Endothelial cell of umbilical vein (primary cell): ENCODE measurements at regions not wholly inside any gene's neighbourhood (a gene's known extent, or its start where the extent isn't known, plus 50 kb on each side); places are given as distances from the start of the nearest gene placed in this dataset.

Experiments
- BruUV-seq: library from RNA; stranded (reverse); fragments of 400-500 nt; replicated peaks from 2 replicates; lab custom pipeline; 2021; lab: Mats Ljungman, UMichigan
- CTCF ChIA-PET: fragments of 300-600, 350-600 bp; sonication (Branson Sonifier 250); formaldehyde crosslinking; loops from one replicate; lab custom pipeline; 2021; ENCODE audit warnings: antibody characterized with exemption, inconsistent platforms; lab: Charles Lee
- POLR2A ChIA-PET: fragments of 300-600, 350-600 bp; sonication (Branson Sonifier 250); formaldehyde crosslinking; loops from one replicate; lab custom pipeline; 2021; ENCODE audit warnings: antibody characterized with exemption, inconsistent platforms; lab: Charles Lee
- DNase-seq: peaks from one replicate; pipeline ENCODE4 v3.0.0-alpha.2; 2011; ENCODE audit warnings: low read depth, low spot score
- FAIRE-seq: peaks from 2 replicates; lab custom pipeline; 2011; peaks lifted over from hg19 to GRCh38; lab: Jason Lieb, UNC
- H2AFZ ChIP-seq: 2 replicates; pipeline ENCODE4 v1.6.0; 2012; ENCODE audit warnings: low read depth, low read length, control low read depth, inconsistent platforms
- H3K27ac ChIP-seq: 2 replicates; pipeline ENCODE4 v1.5.1; 2011; ENCODE audit warnings: low read depth, mild to moderate bottlenecking, control low read depth, low read length, moderate library complexity; ENCODE audit not compliant: insufficient read depth
- H3K27me3 ChIP-seq, 2 experiments: 2 replicates each; pipeline versions ENCODE4 v1.6.0 to v1.6.1; 2011; ENCODE audit warnings: low read length in 2 of 2, mixed read lengths in 1 of 2; ENCODE audit not compliant: control insufficient read depth in 2 of 2, insufficient read depth in 2 of 2
- H3K36me3 ChIP-seq, 2 experiments: 2 replicates in 1 of 2; 3 replicates in 1 of 2; pipeline ENCODE4 v1.5.1; 2011; ENCODE audit warnings: low read length in 2 of 2, mild to moderate bottlenecking in 1 of 2, moderate library complexity in 1 of 2; ENCODE audit not compliant: control insufficient read depth in 2 of 2, insufficient read depth in 2 of 2; ENCODE audit errors: extremely low read depth in 1 of 2
- H3K4me1 ChIP-seq: 3 replicates; pipeline ENCODE4 v1.5.1; 2011; ENCODE audit warnings: mild to moderate bottlenecking, low read length; ENCODE audit not compliant: control insufficient read depth, insufficient read depth; ENCODE audit errors: extremely low read depth
- H3K4me2 ChIP-seq: 2 replicates; pipeline ENCODE4 v1.6.1; 2011; ENCODE audit warnings: low read length, control low read depth, mixed read lengths; ENCODE audit not compliant: insufficient read depth
- H3K4me3 ChIP-seq, 3 experiments: fragments of 200-600 bp in 1 of 3; sonication (generic), shearing (Covaris generic) in 1 of 3; replicated peaks in 1 of 3; 2 replicates each; pipeline ENCODE4 v1.5.1; 2011 to 2016; ENCODE audit warnings: control low read depth in 3 of 3, low read length in 3 of 3, mild to moderate bottlenecking in 2 of 3, inconsistent platforms in 1 of 3, low read depth in 1 of 3, moderate library complexity in 1 of 3; ENCODE audit not compliant: insufficient read depth in 1 of 3
- H3K79me2 ChIP-seq: 2 replicates; pipeline ENCODE4 v1.6.0; 2012; ENCODE audit warnings: low read length, inconsistent platforms; ENCODE audit not compliant: control insufficient read depth, insufficient read depth
- H3K9ac ChIP-seq: replicated peaks from 2 replicates; pipeline ENCODE3; 2011; ENCODE audit warnings: low read length, control low read depth; ENCODE audit not compliant: insufficient read depth; ENCODE audit errors: extremely low read depth
- H3K9me1 ChIP-seq: replicated peaks from 3 replicates; pipeline ENCODE4 v1.6.0; 2011; ENCODE audit warnings: mild to moderate bottlenecking, low read length; ENCODE audit not compliant: control insufficient read depth, insufficient read depth; ENCODE audit errors: extremely low read depth
- H3K9me3 ChIP-seq: replicated peaks from 2 replicates; pipeline ENCODE4 v1.5.1; 2012; ENCODE audit warnings: low read length, inconsistent platforms; ENCODE audit not compliant: control insufficient read depth, insufficient read depth
- H4K20me1 ChIP-seq: replicated peaks from 2 replicates; pipeline ENCODE3; 2011; ENCODE audit warnings: mild to moderate bottlenecking, low read length; ENCODE audit not compliant: control insufficient read depth, insufficient read depth; ENCODE audit errors: extremely low read depth
- CTCF ChIP-seq, 2 donors: IDR thresholded peaks; 1 replicate in 1 of 2; 2 replicates in 1 of 2; pipeline ENCODE4 v1.5.1; 2011; ENCODE audit warnings: low read length in 2 of 2, mild to moderate bottlenecking in 2 of 2, moderate library complexity in 2 of 2, control low read depth in 1 of 2, inconsistent platforms in 1 of 2, low read depth in 1 of 2; ENCODE audit not compliant: insufficient read depth in 1 of 2; ENCODE audit errors: extremely low read depth in 1 of 2
- EZH2 ChIP-seq: IDR thresholded peaks from 2 replicates; pipeline ENCODE4 v1.6.1; 2012; ENCODE audit warnings: borderline replicate concordance, low read depth, mild to moderate bottlenecking, moderate library complexity, low read length, inconsistent platforms; ENCODE audit not compliant: severe bottlenecking
- FOS ChIP-seq: IDR thresholded peaks from 2 replicates; pipeline ENCODE4 v1.6.1; 2011; ENCODE audit warnings: mild to moderate bottlenecking, low read length, moderate library complexity, borderline replicate concordance; ENCODE audit not compliant: insufficient read depth
- GATA2 ChIP-seq: IDR thresholded peaks from 2 replicates; pipeline ENCODE4 v1.7.0; 2011; ENCODE audit warnings: low read depth, mild to moderate bottlenecking, moderate library complexity, mixed read lengths, low read length; ENCODE audit not compliant: insufficient read length, insufficient read depth
- JUN ChIP-seq: IDR thresholded peaks from 2 replicates; pipeline ENCODE4 v1.6.1; 2011; ENCODE audit warnings: borderline replicate concordance, low read depth; ENCODE audit not compliant: insufficient read length, insufficient read depth
- MAX ChIP-seq: IDR thresholded peaks from 2 replicates; pipeline ENCODE4 v1.6.1; 2011; ENCODE audit not compliant: insufficient read depth, insufficient read length
- MYC ChIP-seq: IDR thresholded peaks from one replicate; pipeline ENCODE4 v1.6.1; 2011; ENCODE audit warnings: mild to moderate bottlenecking, low read depth, low read length
- POLR2A ChIP-seq: IDR thresholded peaks from 2 replicates; pipeline ENCODE4 v1.6.1; 2012; ENCODE audit warnings: low read depth, mild to moderate bottlenecking, control low read depth, low read length
- POLR2AphosphoS5 ChIP-seq: IDR thresholded peaks from 2 replicates; pipeline ENCODE4 v1.6.1; 2012; ENCODE audit warnings: low read depth, mild to moderate bottlenecking, control low read depth, low read length, moderate library complexity; ENCODE audit not compliant: insufficient read depth
- dilution Hi-C: fragments of 300-500 bp; cut with MboI; formaldehyde crosslinking; loops from one replicate; pipeline ENCODE4 v1.15.0; 2019; ENCODE audit warnings: low sequenced_read_pairs; ENCODE audit not compliant: extremely low pct_ligation_motif_present
- intact Hi-C: fragments of 100-400 bp; cut with micrococcal nuclease; formaldehyde crosslinking; loops from one replicate; pipeline ENCODE4 v1.10.0; 2022

GRCh38 chr15:66950114-66950513 is 115.3 kb upstream of the SMAD3 start:
- no peaks in the 10 kb centered on the region for H3K9me1 ChIP-seq
- no peak overlapping the region for H3K9ac ChIP-seq
- no peak overlapping the region for H3K4me3 ChIP-seq
- no TSS peak for BruUV-seq
- no peaks in the 10 kb centered on the region for H3K9me3 ChIP-seq
- no peaks in the 10 kb centered on the region for H3K4me1 ChIP-seq
- no peak overlapping the region for H3K4me2 ChIP-seq
- ChIA-PET CTCF (interaction anchor here (0.5 to 1.1 kb wide), 3 partner anchors 354 to 507 kb away, joined by 3 to 7 read pairs (median 4); no protein-coding TSS in a partner anchor), POLR2A (no interaction called here)
- dilution Hi-C loops (no loop called here), intact Hi-C loops (no loop called here)
- no peaks in the 10 kb centered on the region for H3K27me3 ChIP-seq
- no peaks in the 10 kb centered on the region for H3K79me2 ChIP-seq
- no peaks in the 10 kb centered on the region for H3K36me3 ChIP-seq
- H2AFZ ChIP-seq, result no peak overlapping the region
- FAIRE-seq (no peak), DNase-seq (no peak)
- H4K20me1 ChIP-seq, result no peaks in the 10 kb centered on the region
- TF ChIP-seq EZH2 (no peak), MYC (no peak), POLR2AphosphoS5 (no peak), JUN (no peak), MAX (no peak), CTCF (IDR thresholded peaks at IDR 0.05; ENCODE audit: extremely low read depth in 1 of 2, insufficient read depth in 1 of 2, low read depth in 1 of 2, low read length in 2 of 2) (no peak), FOS (no peak), GATA2 (no peak), POLR2A (no peak)
- no peak overlapping the region for H3K27ac ChIP-seq
